ENCODE measurements at regions not wholly inside any gene's neighbourhood (a gene's known extent, or its start where the extent isn't known, plus 50 kb on each side); places are given as distances from the start of the nearest gene placed in this dataset.

DNA sequence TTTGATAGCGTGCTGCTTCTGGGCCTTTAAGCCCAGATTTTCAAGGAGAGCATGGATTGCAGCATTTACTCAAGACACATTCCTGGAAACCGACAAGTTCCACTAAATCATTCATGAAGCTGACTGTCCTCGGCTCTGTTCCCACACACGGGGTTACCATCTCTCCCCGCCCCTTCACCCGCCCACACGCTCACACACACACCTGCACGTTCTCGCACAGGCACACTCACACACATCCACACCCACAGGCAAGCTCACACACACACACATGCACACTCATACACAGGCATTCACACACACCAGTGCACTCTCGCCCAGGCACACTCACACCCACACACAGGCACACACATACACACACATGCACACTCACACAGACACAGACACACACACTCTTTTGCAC is 150.0 kb upstream of the AGAP1 start:
- peak overlapping the region; percentile 19 for H3K27ac ChIP-seq
- no peaks in the 10 kb centered on the region for H3K9me3 ChIP-seq
- H3K27me3 ChIP-seq (ENCODE audit: low read depth): no peaks in the 10 kb centered on the region
- DNase-seq (no peak), ATAC-seq (peak; percentile 62 to 72)
- TF ChIP-seq, protein P1, sequence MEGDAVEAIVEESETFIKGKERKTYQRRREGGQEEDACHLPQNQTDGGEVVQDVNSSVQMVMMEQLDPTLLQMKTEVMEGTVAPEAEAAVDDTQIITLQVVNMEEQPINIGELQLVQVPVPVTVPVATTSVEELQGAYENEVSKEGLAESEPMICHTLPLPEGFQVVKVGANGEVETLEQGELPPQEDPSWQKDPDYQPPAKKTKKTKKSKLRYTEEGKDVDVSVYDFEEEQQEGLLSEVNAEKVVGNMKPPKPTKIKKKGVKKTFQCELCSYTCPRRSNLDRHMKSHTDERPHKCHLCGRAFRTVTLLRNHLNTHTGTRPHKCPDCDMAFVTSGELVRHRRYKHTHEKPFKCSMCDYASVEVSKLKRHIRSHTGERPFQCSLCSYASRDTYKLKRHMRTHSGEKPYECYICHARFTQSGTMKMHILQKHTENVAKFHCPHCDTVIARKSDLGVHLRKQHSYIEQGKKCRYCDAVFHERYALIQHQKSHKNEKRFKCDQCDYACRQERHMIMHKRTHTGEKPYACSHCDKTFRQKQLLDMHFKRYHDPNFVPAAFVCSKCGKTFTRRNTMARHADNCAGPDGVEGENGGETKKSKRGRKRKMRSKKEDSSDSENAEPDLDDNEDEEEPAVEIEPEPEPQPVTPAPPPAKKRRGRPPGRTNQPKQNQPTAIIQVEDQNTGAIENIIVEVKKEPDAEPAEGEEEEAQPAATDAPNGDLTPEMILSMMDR (IDR thresholded peaks at IDR 0.05): no peak
- H3K4me3 ChIP-seq: no peak overlapping the region
- H3K36me3 ChIP-seq: no peaks in the 10 kb centered on the region
- intact Hi-C loops (cut with DNase I): no loop called here
- no peaks in the 10 kb centered on the region for H3K4me1 ChIP-seq

DNA sequence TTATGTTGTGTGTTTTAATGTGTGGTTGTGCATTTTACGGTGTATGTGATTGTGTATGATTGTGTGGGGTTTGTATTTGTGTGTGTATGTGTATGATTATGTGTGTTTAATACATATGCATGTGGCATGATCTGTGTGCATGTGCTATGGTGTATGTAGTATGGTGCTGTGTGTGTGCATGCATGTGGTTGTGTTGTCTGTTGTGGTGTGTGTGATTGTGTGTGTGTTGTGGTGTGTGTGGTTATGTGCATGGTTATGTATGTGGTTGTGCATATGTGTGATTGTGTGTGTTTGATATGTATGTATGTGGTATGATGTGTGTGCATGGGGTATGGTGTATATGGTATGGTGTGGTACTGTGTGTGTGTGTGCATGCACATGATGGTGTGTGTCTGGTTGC is 148.1 kb upstream of the AGAP1 start:
- no peaks in the 10 kb centered on the region for H3K9me3 ChIP-seq
- H3K27ac ChIP-seq: no peak overlapping the region
- H3K4me3 ChIP-seq: no peak overlapping the region
- H3K27me3 ChIP-seq (ENCODE audit: low read depth): no peaks in the 10 kb centered on the region
- TF ChIP-seq, protein P1 (IDR thresholded peaks at IDR 0.05): no peak
- no peaks in the 10 kb centered on the region for H3K4me1 ChIP-seq
- intact Hi-C loops (cut with DNase I): no loop called here
- ATAC-seq (no peak), DNase-seq (no peak)
- H3K36me3 ChIP-seq: no peaks in the 10 kb centered on the region

DNA sequence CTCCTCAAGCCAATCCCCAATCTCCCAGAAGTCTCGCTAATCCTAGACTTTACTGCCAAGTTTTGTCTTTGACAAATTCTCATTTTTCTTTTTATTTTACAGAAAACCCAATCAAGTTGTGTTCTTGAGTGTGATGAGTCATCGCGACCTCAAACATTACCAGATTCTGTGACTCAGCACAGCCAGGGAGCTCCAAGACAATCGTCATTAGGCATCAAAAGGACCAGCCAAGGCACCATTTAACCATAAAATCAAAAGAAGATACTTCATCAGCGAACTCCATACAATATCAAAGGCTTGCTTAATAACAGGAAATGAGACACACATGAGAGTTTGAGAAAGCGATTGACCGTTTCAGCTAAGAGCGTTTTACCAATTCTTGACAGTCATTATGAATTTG is 146.2 kb upstream of the AGAP1 start:
- Histone ChIP-seq H3K9me3 (no peaks in the 10 kb centered on the region), H3K36me3 (no peaks in the 10 kb centered on the region), H3K27me3 (ENCODE audit: low read depth) (no peaks in the 10 kb centered on the region), H3K4me3 (no peak overlapping the region), H3K4me1 (no peaks in the 10 kb centered on the region), H3K27ac (no peak overlapping the region)
- DNase-seq (no peak), ATAC-seq (no peak)
- intact Hi-C loops (cut with DNase I): no loop called here
- TF ChIP-seq, protein P1 (IDR thresholded peaks at IDR 0.05): no peak

DNA sequence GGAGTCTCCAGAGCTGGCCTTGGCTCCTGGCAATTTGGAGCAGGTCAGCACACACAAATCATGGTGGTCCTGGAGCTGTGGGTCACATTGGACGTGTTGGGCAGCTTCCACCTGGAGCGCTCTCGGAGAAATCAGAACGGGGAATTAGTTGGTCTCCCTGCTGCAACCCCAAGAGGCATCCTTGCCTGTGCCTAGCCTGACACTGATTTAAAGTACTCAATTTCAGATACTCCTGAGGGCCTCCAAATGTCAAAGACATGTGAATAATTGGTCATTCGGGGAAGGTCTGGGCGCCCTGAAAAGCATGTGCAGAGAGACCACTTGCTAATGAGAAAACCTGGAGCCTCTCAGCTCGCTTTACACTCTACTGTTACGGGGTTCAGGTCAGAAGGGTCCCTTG is 145.5 kb upstream of the AGAP1 start:
- DNase-seq (no peak), ATAC-seq (no peak)
- intact Hi-C loops (cut with DNase I): no loop called here
- Histone ChIP-seq H3K4me1 (no peaks in the 10 kb centered on the region), H3K36me3 (no peaks in the 10 kb centered on the region), H3K27me3 (ENCODE audit: low read depth) (no peaks in the 10 kb centered on the region), H3K4me3 (no peak overlapping the region), H3K9me3 (no peaks in the 10 kb centered on the region), H3K27ac (no peak overlapping the region)
- TF ChIP-seq, protein P1 (IDR thresholded peaks at IDR 0.05): no peak

DNA sequence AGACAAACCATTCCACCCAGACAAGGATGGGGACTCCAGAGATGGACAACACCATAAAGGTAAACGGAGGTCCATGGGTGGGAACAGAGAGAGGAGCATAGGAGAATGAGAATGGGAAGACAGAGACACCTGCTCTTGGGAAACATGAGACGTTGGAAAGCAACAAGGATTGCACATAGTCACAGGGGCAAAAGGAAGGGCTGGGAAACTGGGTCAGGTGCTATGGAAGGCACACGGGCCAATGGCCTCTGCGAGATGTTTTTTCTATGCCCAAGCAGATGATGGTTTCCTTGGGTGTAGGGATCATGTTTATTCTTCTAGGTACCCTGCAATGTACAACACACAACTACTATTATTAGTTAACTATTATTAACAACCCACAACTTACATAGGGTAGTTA is 143.6 kb upstream of the AGAP1 start:
- Histone ChIP-seq H3K9me3 (no peaks in the 10 kb centered on the region), H3K4me3 (no peak overlapping the region), H3K36me3 (no peaks in the 10 kb centered on the region), H3K27ac (no peak overlapping the region), H3K4me1 (no peaks in the 10 kb centered on the region), H3K27me3 (ENCODE audit: low read depth) (no peaks in the 10 kb centered on the region)
- no peak for ATAC-seq
- TF ChIP-seq, protein P1 (IDR thresholded peaks at IDR 0.05): no peak
- intact Hi-C loops (cut with DNase I): no loop called here
- DNase-seq: no peak

DNA sequence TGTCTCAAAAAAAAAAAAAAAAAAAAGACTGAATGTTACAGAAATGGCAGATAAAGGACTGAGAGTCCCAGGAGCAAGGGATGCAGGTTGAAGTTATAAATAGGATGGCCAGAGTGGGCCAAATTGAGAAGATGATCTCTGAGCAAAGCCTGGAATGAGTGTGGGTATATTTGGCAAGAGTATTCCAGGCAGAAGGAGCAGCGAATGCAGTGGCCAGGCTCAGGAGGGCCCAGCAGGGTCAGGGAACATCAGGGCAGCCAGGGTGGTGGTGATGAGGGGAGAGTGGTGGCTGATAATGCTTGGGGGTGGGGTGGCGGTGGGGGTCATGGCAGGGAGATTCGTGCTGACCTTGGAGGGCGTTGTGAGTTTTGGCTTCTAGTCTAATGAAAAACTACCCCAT is 141.3 kb upstream of the AGAP1 start:
- no peak for ATAC-seq
- H3K4me3 ChIP-seq: no peak overlapping the region
- H3K27me3 ChIP-seq (ENCODE audit: low read depth): no peaks in the 10 kb centered on the region

More for the DNA sequence above, 141.3 kb upstream of the AGAP1 start:
- TF ChIP-seq, protein P1 (IDR thresholded peaks at IDR 0.05): no peak
- no peak for DNase-seq
- Histone ChIP-seq H3K36me3 (no peaks in the 10 kb centered on the region), H3K27ac (no peak overlapping the region), H3K9me3 (no peaks in the 10 kb centered on the region), H3K4me1 (no peaks in the 10 kb centered on the region)
- intact Hi-C loops (cut with DNase I): no loop called here
